ENCODE measurements at regions not wholly inside any gene's neighbourhood (a gene's known extent, or its start where the extent isn't known, plus 50 kb on each side); places are given as distances from the start of the nearest gene placed in this dataset.

GRCh38 chr4:59314637-59315036, 1885.5 kb upstream of the ADGRL3 start:
- TF ChIP-seq CTCF (IDR thresholded peaks at IDR 0.05): no peak
- H3K4me3 ChIP-seq: no peak overlapping the region
- no peak for DNase-seq
- no peak overlapping the region for H3K27ac ChIP-seq
- no peaks in the 10 kb centered on the region for H3K9me3 ChIP-seq
- no peaks in the 10 kb centered on the region for H3K4me1 ChIP-seq
- intact Hi-C loops (cut with DNase I): no loop called here
- H3K27me3 ChIP-seq: no peaks in the 10 kb centered on the region
- ATAC-seq: no peak
- H3K36me3 ChIP-seq: no peaks in the 10 kb centered on the region

GRCh38 chr4:59339631-59340030, 1860.5 kb upstream of the ADGRL3 start:
- Histone ChIP-seq H3K4me1 (no peaks in the 10 kb centered on the region), H3K4me3 (no peak overlapping the region), H3K9me3 (no peaks in the 10 kb centered on the region), H3K27ac (no peak overlapping the region), H3K36me3 (no peaks in the 10 kb centered on the region), H3K27me3 (no peaks in the 10 kb centered on the region)
- DNase-seq: no peak
- TF ChIP-seq CTCF (IDR thresholded peaks at IDR 0.05): no peak
- ATAC-seq: no peak
- intact Hi-C loops (cut with DNase I): no loop called here

DNA sequence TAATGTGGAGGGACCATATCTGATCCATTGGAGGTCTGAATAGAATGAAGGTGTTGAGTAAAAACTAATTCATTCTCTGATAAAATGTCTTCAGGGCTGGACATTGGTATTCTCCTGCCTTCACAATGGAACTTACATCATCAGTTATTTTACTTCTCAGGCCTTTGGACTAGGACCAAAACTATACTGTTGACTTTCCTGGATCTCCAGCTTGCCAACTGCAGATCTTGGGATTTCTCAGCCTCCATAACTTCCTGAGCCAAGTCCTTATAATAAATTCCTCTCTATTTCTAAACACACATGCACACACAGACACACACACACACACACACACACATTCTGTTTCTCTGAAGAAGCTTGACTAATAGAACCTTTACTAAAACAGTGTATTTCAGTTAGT, 1858.6 kb upstream of the ADGRL3 start:
- no peak for DNase-seq
- H3K27me3 ChIP-seq: no peaks in the 10 kb centered on the region
- no peaks in the 10 kb centered on the region for H3K9me3 ChIP-seq
- no peak for TF ChIP-seq CTCF (IDR thresholded peaks at IDR 0.05)
- H3K4me3 ChIP-seq: no peak overlapping the region
- ATAC-seq: no peak
- intact Hi-C loops (cut with DNase I): no loop called here
- no peaks in the 10 kb centered on the region for H3K36me3 ChIP-seq
- H3K27ac ChIP-seq: no peak overlapping the region
- H3K4me1 ChIP-seq: no peaks in the 10 kb centered on the region

GRCh38 chr4:59348949-59349348, 1851.2 kb upstream of the ADGRL3 start:
- no peak for TF ChIP-seq CTCF (IDR thresholded peaks at IDR 0.05)
- no peaks in the 10 kb centered on the region for H3K9me3 ChIP-seq
- H3K4me3 ChIP-seq: no peak overlapping the region
- DNase-seq (no peak), ATAC-seq (no peak)
- no peaks in the 10 kb centered on the region for H3K4me1 ChIP-seq
- no peak overlapping the region for H3K27ac ChIP-seq
- no peaks in the 10 kb centered on the region for H3K27me3 ChIP-seq
- no peaks in the 10 kb centered on the region for H3K36me3 ChIP-seq
- intact Hi-C loops (cut with DNase I): no loop called here

DNA sequence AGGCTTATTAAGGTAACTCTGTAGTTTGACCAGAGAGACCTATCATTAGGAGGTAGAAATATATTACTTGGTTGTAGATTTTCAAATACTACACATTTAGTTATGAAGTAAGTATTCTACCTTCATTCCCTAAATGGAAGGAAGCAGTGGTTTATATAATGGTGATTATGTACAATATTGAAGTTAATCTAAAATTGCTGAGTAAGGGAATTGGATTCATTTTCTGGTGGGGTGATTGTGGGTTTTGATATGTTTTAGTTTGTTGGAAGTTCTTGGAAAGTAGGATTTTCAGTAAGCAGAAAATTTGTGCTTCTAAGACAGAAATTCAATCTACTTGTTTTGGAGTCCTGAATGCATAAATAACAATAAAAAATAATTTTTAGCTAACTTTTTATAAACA, 1830.9 kb upstream of the ADGRL3 start:
- Histone ChIP-seq H3K9me3 (no peaks in the 10 kb centered on the region), H3K27me3 (no peaks in the 10 kb centered on the region), H3K4me3 (no peak overlapping the region), H3K4me1 (no peaks in the 10 kb centered on the region), H3K27ac (no peak overlapping the region), H3K36me3 (no peaks in the 10 kb centered on the region)
- TF ChIP-seq CTCF (IDR thresholded peaks at IDR 0.05): no peak
- DNase-seq (no peak), ATAC-seq (no peak)
- intact Hi-C loops (cut with DNase I): no loop called here

DNA sequence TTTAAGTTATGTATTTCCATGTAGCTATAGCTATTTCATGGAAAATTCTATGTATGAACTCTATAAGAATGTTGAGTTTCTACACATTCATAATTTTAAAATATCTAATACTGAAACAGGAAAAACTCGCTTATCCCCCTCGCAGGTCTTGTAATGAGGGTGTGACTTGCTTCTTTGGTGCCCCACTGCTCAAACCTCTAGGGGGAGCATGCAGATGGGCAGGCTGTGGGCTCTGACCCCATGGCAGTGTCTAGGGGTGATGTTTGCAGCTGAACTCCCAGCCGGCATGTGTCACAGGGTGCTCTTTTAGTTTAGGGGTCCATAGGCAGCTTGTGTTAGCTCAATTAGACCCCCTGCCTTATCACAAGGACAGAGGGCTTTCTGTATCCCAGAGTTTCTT, 1825.7 kb upstream of the ADGRL3 start:
- H3K36me3 ChIP-seq: no peaks in the 10 kb centered on the region
- no peaks in the 10 kb centered on the region for H3K9me3 ChIP-seq
- no peak for DNase-seq
- TF ChIP-seq CTCF (IDR thresholded peaks at IDR 0.05): no peak
- no peak for ATAC-seq
- no peak overlapping the region for H3K27ac ChIP-seq
- intact Hi-C loops (cut with DNase I): no loop called here
- no peaks in the 10 kb centered on the region for H3K4me1 ChIP-seq
- no peak overlapping the region for H3K4me3 ChIP-seq
- H3K27me3 ChIP-seq: no peaks in the 10 kb centered on the region
